ENCODE measurements at regions not wholly inside any gene's neighbourhood (a gene's known extent, or its start where the extent isn't known, plus 50 kb on each side); places are given as distances from the start of the nearest gene placed in this dataset.

DNA sequence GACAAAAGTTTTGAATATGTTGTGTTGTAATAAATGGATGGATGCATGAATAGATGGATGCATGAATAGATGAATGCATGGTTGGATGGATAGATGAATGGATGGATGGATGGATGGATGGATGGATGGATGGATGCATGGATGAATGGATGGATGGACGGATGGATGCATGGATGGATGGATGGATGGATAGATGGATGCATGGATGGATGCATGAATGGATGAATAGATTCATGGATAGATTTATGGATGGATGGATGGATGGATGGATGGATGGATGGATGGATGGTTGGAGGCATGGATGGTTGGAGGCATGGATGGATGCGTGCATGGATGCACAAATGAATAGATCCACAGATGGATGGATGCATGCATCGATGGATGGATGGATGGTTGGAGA is 623.2 kb upstream of the B3GAT1 start:
- Histone ChIP-seq H3K9ac (ENCODE audit: extremely low read depth, insufficient read length, low read length) (no peak overlapping the region), H3K4me2 (ENCODE audit: insufficient read depth, insufficient read length, low read length) (no peak overlapping the region), H3K18ac (ENCODE audit: insufficient read length, low read depth, low read length) (no peak overlapping the region), H3K27ac (ENCODE audit: insufficient read length, low read depth, low read length) (no peak overlapping the region), H2BK5ac (ENCODE audit: insufficient read length, low read length) (no peak overlapping the region), H3K27me3 (ENCODE audit: insufficient read depth, low read length) (peaks cover 2% of the 10 kb centered on the region; the same call in 1 of the 2 replicates), H3K79me2 (ENCODE audit: insufficient read depth, low read length) (no peaks in the 10 kb centered on the region), H2BK15ac (ENCODE audit: low read depth, low read length) (no peak overlapping the region), H3K56ac (ENCODE audit: insufficient read length, low read depth, low read length) (no peak overlapping the region), H4K5ac (ENCODE audit: insufficient read length, low read depth, low read length) (no peak overlapping the region), H4K20me1 (ENCODE audit: control insufficient read depth, insufficient read depth, insufficient read length) (no peaks in the 10 kb centered on the region), H3K4ac (ENCODE audit: low read depth, low read length) (no peak overlapping the region), H3K9me3 (ENCODE audit: control insufficient read depth, low read depth, low read length) (no peaks in the 10 kb centered on the region), H2AFZ (ENCODE audit: low read length) (no peak overlapping the region), H2BK12ac (ENCODE audit: insufficient read length, low read depth, low read length) (no peak overlapping the region), H3K79me1 (ENCODE audit: insufficient read depth, low read depth, low read length, poor library complexity, severe bottlenecking) (no peaks in the 10 kb centered on the region), H3K23ac (ENCODE audit: insufficient read length, low read depth, low read length) (no peak overlapping the region), H4K91ac (ENCODE audit: insufficient read length, low read depth, low read length) (no peak overlapping the region), H3T11ph (ENCODE audit: low read length) (no peak overlapping the region), H3K23me2 (ENCODE audit: insufficient read length, low read depth, low read length, poor library complexity, severe bottlenecking) (no peaks in the 10 kb centered on the region), H3K4me1 (ENCODE audit: insufficient read depth, low read length) (peaks cover 10% of the 10 kb centered on the region), H2AK5ac (ENCODE audit: insufficient read length, low read length) (no peak overlapping the region), H4K8ac (replicated peaks; ENCODE audit: insufficient read length, low read depth, low read length) (no peak overlapping the region), H3K14ac (ENCODE audit: insufficient read depth, low read length) (no peak overlapping the region), H2BK120ac (ENCODE audit: low read depth, low read length, poor library complexity, severe bottlenecking) (no peak overlapping the region), H2BK20ac (ENCODE audit: low read depth, low read length, poor library complexity, severe bottlenecking) (no peak overlapping the region)
- DNase-seq = no peak
- WGBS (ENCODE audit: extremely low coverage, insufficient read length, low lambda C conversion rate) = no CpG with 5 or more reads among the region's 3 CpGs
- Mint-ChIP-seq H3K4me1 (peaks cover 24 to 30% of the 10 kb centered on the region in 2 experiments), H3K36me3 (ENCODE audit: insufficient read depth in 1 of 3, low read depth in 3 of 3) (peaks cover 0 to 6% (median 0%) of the 10 kb centered on the region in 3 experiments; a peak in 1 of 7 replicates), H3K27me3 (ENCODE audit: low read depth) (peaks cover 11% of the 10 kb centered on the region), H3K9me3 (no peaks in the 10 kb centered on the region; a peak in 2 of 5 replicates), H3K4me3 (no peak overlapping the region), H3K27ac (no peak overlapping the region)
- TF ChIP-seq, protein P1, sequence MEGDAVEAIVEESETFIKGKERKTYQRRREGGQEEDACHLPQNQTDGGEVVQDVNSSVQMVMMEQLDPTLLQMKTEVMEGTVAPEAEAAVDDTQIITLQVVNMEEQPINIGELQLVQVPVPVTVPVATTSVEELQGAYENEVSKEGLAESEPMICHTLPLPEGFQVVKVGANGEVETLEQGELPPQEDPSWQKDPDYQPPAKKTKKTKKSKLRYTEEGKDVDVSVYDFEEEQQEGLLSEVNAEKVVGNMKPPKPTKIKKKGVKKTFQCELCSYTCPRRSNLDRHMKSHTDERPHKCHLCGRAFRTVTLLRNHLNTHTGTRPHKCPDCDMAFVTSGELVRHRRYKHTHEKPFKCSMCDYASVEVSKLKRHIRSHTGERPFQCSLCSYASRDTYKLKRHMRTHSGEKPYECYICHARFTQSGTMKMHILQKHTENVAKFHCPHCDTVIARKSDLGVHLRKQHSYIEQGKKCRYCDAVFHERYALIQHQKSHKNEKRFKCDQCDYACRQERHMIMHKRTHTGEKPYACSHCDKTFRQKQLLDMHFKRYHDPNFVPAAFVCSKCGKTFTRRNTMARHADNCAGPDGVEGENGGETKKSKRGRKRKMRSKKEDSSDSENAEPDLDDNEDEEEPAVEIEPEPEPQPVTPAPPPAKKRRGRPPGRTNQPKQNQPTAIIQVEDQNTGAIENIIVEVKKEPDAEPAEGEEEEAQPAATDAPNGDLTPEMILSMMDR (conservative IDR thresholded peaks at IDR 0.05) = no peak
